Neutrophil (primary cell): ENCODE measurements at regions not wholly inside any gene's neighbourhood (a gene's known extent, or its start where the extent isn't known, plus 50 kb on each side); places are given as distances from the start of the nearest gene placed in this dataset.

ENCODE experiments used
- H3K27ac ChIP-seq: fragments of 200-600 bp; sonication (generic); 2 replicates; pipeline ENCODE4 v1.5.1; 2016; ENCODE audit warnings: mild to moderate bottlenecking, moderate library complexity
- H3K27me3 ChIP-seq: fragments of 200-600 bp; sonication (generic); 2 replicates; pipeline ENCODE4 v1.6.0; 2016; ENCODE audit warnings: mild to moderate bottlenecking
- H3K36me3 ChIP-seq: fragments of 200-600 bp; sonication (generic); 2 replicates; pipeline ENCODE4 v1.5.1; 2017
- H3K4me1 ChIP-seq, 2 experiments: fragments of 200-600 bp in 1 of 2; sonication (generic) in 1 of 2; 1 replicate in 1 of 2; 2 replicates in 1 of 2; pipeline versions ENCODE4 v1.5.1 to v1.6.1; 2013 to 2016; ENCODE audit warnings: low read depth in 1 of 2, low read length in 1 of 2, mild to moderate bottlenecking in 1 of 2, moderate library complexity in 1 of 2; ENCODE audit not compliant: control insufficient read depth in 1 of 2, insufficient read depth in 1 of 2
- H3K4me3 ChIP-seq, 2 experiments: fragments of 200-600 bp in 1 of 2; sonication (generic) in 1 of 2; 1 replicate in 1 of 2; 2 replicates in 1 of 2; pipeline ENCODE4 v1.5.1; 2013 to 2016; ENCODE audit warnings: low read depth in 1 of 2, low read length in 1 of 2, mild to moderate bottlenecking in 1 of 2, moderate library complexity in 1 of 2
- H3K9me3 ChIP-seq: fragments of 200-600 bp; sonication (generic); 2 replicates; pipeline ENCODE4 v1.5.1; 2016
- TF ChIP-seq, protein P1 (sequence below): fragments of 200-600 bp; sonication (generic); IDR thresholded peaks from 2 replicates; pipeline ENCODE4 v1.5.1; 2016; ENCODE audit warnings: antibody characterized with exemption

GRCh38 chr2:133906926-133907325 is 338.7 kb upstream of the NCKAP5 start:
- no peak overlapping the region for H3K4me3 ChIP-seq
- TF ChIP-seq, protein P1, sequence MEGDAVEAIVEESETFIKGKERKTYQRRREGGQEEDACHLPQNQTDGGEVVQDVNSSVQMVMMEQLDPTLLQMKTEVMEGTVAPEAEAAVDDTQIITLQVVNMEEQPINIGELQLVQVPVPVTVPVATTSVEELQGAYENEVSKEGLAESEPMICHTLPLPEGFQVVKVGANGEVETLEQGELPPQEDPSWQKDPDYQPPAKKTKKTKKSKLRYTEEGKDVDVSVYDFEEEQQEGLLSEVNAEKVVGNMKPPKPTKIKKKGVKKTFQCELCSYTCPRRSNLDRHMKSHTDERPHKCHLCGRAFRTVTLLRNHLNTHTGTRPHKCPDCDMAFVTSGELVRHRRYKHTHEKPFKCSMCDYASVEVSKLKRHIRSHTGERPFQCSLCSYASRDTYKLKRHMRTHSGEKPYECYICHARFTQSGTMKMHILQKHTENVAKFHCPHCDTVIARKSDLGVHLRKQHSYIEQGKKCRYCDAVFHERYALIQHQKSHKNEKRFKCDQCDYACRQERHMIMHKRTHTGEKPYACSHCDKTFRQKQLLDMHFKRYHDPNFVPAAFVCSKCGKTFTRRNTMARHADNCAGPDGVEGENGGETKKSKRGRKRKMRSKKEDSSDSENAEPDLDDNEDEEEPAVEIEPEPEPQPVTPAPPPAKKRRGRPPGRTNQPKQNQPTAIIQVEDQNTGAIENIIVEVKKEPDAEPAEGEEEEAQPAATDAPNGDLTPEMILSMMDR, result no peak
- H3K36me3 ChIP-seq, result no peaks in the 10 kb centered on the region
- H3K4me1 ChIP-seq, result no peaks in the 10 kb centered on the region
- no peaks in the 10 kb centered on the region for H3K9me3 ChIP-seq
- no peaks in the 10 kb centered on the region for H3K27me3 ChIP-seq
- H3K27ac ChIP-seq, result no peak overlapping the region

DNA sequence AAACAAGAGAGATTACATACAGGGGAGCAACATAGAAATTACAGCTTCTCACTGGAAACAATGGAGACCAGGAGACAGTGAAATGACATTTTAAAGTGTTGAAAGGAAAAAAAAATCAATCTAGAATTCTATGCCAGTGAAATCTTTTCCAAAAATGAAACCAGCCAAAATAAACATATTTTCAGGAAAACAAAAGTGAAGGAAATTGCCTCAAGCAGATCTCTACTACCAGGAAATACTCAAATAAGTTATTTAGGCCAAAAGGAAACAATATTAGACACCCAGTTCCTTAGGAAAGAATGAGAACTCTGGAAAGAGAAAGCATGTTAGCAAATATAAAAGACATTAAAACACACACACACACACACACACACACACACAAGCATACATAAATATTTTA is 339.9 kb upstream of the NCKAP5 start:
- Histone ChIP-seq H3K4me1 (no peaks in the 10 kb centered on the region), H3K4me3 (no peak overlapping the region), H3K9me3 (no peaks in the 10 kb centered on the region), H3K27ac (no peak overlapping the region), H3K36me3 (no peaks in the 10 kb centered on the region), H3K27me3 (no peaks in the 10 kb centered on the region)
- TF ChIP-seq, protein P1, result no peak

- Histone ChIP-seq H3K4me1 (no peaks in the 10 kb centered on the region), H3K4me3 (no peak overlapping the region), H3K36me3 (no peaks in the 10 kb centered on the region), H3K9me3 (no peaks in the 10 kb centered on the region), H3K27ac (no peak overlapping the region), H3K27me3 (no peaks in the 10 kb centered on the region)
- TF ChIP-seq, protein P1, result no peak
Observed at GRCh38 chr2:133918141-133918540, 335.7 kb upstream of the MGAT5 start.

DNA sequence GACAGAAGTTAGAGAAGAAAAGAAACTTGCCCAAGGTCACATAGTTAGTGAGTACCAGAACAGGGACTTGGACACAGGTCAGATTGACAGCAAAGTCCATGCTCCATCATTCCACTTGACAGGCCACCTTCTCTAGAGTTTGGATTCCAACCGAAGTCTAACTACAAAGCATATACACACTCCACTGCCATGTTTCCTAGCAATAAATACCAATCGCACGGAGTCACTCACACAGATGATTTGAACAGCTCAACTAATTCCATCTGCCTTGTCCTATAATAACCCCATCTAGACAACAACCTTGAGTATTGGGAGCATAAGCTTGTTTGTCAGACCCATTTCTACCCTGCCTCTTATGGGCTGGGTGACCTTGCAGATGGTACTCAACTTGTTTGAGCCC is 334.6 kb upstream of the MGAT5 start:
- H3K27ac ChIP-seq, result no peak overlapping the region
- no peak overlapping the region for H3K4me3 ChIP-seq
- H3K36me3 ChIP-seq, result no peaks in the 10 kb centered on the region
- TF ChIP-seq, protein P1, result no peak
- H3K9me3 ChIP-seq, result no peaks in the 10 kb centered on the region
- no peaks in the 10 kb centered on the region for H3K27me3 ChIP-seq
- no peaks in the 10 kb centered on the region for H3K4me1 ChIP-seq

DNA sequence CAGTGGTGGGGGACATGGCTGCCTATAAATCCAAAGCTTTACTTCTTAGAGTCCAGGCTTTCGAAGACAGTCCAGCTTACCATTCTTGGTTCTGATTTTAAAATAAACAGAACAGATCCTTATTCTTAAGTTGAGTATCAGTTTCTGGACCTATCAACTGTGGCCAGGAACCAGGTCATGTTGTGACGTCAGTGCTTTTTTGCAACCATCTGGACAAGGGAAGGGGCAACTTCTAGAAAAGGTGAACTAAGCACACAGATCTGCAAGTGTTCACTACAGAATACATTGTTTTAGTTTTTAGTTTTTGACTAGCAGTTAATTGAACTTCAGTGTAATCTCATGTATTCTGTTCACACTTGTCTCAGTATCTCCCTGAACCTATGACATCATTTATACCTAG is 326.0 kb upstream of the MGAT5 start:
- TF ChIP-seq, protein P1, result no peak
- H3K27ac ChIP-seq, result no peak overlapping the region
- no peaks in the 10 kb centered on the region for H3K36me3 ChIP-seq
- H3K27me3 ChIP-seq, result no peaks in the 10 kb centered on the region
- no peaks in the 10 kb centered on the region for H3K4me1 ChIP-seq
- no peak overlapping the region for H3K4me3 ChIP-seq
- no peaks in the 10 kb centered on the region for H3K9me3 ChIP-seq

DNA sequence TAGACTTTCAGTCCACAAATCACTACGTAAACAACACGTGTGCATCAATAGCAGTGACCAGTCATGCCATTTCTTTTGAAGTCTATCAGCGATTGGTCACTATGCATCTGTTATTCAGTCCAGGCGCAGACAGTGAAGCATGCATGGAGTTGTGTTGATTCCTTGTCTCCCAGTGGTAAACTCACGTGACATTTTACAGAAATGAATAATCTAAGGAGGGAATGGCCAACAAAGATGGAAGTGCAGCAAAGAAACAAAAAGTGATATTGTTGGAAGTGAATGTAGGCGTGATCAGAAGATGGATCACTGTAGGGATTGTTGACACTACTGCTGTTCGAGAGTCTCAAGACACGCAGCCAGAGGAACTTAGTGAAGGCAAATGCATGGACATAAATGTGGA is 317.8 kb upstream of the MGAT5 start:
- no peaks in the 10 kb centered on the region for H3K36me3 ChIP-seq
- TF ChIP-seq, protein P1, result no peak
- H3K9me3 ChIP-seq, result no peaks in the 10 kb centered on the region
- no peak overlapping the region for H3K4me3 ChIP-seq
- no peak overlapping the region for H3K27ac ChIP-seq
- no peaks in the 10 kb centered on the region for H3K4me1 ChIP-seq
- no peaks in the 10 kb centered on the region for H3K27me3 ChIP-seq
